B cell (primary cell): ENCODE measurements at regions not wholly inside any gene's neighbourhood (a gene's known extent, or its start where the extent isn't known, plus 50 kb on each side); places are given as distances from the start of the nearest gene placed in this dataset.

Experiments
- EZH2 ChIP-seq: IDR thresholded peaks from 2 replicates; pipeline ENCODE4 v1.6.1; 2012; ENCODE audit warnings: borderline replicate concordance, low read depth, mild to moderate bottlenecking, moderate library complexity, low read length; ENCODE audit not compliant: insufficient read depth, poor library complexity, severe bottlenecking
- TF ChIP-seq, protein P1 (sequence below): fragments of 200-600 bp; IDR thresholded peaks from one replicate; pipeline ENCODE4 v1.8.0; 2022; ENCODE audit warnings: antibody characterized with exemption, mild to moderate bottlenecking

DNA sequence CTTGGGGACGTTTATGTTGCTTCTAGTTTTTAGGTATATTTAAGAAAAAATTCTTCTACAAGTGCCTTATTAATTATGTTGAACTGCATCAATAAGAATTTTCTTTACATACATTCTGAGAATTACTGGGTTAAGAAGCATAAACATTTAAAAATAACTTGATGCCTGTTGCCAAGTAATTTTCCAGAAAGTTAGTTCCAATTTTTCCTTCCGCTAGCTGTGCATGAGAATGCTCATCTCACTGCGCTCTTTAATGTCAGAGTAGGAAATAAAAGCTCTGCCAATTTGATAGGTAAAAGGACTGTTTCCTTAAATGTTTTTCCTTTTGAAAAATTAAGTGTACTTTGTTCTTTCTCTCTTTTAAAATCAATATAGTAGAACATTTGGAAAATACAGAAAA is 113.1 kb upstream of the ZBED5 start:
- TF ChIP-seq, protein P1, sequence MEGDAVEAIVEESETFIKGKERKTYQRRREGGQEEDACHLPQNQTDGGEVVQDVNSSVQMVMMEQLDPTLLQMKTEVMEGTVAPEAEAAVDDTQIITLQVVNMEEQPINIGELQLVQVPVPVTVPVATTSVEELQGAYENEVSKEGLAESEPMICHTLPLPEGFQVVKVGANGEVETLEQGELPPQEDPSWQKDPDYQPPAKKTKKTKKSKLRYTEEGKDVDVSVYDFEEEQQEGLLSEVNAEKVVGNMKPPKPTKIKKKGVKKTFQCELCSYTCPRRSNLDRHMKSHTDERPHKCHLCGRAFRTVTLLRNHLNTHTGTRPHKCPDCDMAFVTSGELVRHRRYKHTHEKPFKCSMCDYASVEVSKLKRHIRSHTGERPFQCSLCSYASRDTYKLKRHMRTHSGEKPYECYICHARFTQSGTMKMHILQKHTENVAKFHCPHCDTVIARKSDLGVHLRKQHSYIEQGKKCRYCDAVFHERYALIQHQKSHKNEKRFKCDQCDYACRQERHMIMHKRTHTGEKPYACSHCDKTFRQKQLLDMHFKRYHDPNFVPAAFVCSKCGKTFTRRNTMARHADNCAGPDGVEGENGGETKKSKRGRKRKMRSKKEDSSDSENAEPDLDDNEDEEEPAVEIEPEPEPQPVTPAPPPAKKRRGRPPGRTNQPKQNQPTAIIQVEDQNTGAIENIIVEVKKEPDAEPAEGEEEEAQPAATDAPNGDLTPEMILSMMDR = no peak
- TF ChIP-seq EZH2 = no peak
